ENCODE measurements at regions not wholly inside any gene's neighbourhood (a gene's known extent, or its start where the extent isn't known, plus 50 kb on each side); places are given as distances from the start of the nearest gene placed in this dataset.

DNA sequence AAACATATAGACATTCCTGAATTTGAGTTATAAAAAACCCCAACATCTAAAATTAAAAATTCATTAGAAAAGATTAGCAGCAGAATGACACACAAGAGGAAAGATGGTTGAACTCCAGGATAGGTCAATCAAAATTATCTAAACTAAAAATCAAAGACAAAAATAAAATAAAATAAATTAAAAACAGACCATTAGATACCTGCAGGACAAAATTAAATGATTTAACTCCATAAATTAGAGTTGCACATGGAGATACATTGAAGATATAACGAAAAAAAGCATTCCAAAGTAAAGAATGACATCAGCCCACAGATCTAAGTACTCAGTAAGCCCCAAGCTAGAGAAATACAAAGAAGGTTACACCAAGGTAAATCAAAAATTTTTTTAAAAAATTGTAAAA, 226.1 kb upstream of the SORCS1 start:
- DNase-seq: no peak

DNA sequence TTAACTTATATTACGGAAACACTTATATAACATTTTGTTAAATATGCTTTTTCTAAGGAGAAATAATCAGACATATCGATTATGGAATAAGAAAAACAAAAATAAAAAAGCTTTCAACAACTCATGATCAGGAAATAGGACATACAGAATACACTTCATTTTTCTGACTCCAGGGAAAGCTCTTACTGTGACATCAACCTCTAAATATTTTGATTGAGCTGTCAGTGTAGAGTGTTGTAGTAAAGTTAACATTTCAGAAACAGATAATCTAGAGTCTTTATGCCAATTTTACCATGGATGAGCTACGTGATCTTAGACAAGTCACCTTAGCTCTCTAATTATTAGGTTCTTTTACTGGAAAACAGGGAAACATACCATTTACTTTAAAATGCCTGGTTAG, 218.9 kb upstream of the SORCS1 start:
- DNase-seq: no peak

- no peak for DNase-seq
Measured at GRCh38 chr10:107379601-107380000, 215.1 kb upstream of the SORCS1 start.

DNA sequence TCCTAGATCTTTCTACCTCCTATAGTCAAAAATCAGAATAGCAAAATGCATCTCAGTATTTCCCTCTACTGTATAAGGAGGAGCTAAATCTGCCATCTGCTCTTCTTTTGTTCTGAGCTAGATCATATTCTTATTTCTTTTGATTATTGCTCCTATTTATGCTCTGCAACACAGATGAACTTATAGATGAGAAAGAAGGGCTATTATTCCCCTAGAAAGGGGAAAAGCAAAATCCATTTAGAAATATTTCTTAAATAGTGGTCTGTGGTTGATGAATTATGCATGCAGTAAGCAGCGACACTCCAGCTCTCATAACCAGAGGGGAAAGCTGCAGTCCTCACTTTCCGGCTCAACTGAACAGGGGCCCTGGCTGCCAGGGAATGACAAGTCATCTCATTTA, 207.3 kb upstream of the SORCS1 start:
- DNase-seq: no peak

- no peak for DNase-seq
Measured at GRCh38 chr10:107364872-107365271, 200.4 kb upstream of the SORCS1 start.

GRCh38 chr10:107362306-107362705, 197.8 kb upstream of the SORCS1 start:
- DNase-seq: no peak

DNA sequence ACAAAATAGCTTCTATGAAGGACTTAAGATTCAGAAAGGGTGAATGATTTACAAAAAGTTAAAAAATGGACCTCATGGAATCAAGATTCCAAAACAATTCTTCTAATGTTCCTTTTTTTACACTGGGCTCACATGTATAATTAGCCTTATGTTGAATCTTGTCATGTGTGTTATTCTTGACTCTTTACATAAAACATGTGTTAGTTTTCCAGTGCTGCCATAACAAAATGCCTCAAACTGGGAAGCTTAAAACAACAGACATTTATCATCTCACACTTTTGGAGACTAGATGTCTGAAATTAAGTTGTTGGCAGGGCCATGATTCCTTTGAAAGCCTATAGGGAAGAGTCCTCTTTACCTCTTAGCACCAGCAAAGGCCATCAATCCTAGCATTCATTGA, 192.5 kb upstream of the SORCS1 start:
- no peak for DNase-seq

DNA sequence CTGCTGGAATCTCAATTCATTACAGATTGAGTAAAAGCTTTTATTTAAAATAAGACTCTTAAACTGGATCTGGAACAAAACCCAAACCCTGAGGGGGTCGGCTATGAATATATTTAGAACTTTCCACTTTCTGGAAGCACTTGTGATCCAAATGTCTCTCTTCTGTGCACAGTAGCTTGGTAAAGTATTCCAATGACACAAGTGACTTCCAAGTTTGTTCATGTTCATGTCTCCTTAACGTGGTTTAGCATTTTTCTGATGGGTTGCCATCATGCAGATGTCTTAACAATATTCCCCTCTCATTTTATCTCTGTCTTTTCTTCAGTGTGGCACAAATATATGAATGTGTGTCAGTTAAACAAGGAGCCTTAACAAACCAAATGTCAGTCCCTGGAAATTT, 191.9 kb upstream of the SORCS1 start:
- DNase-seq: no peak

DNA sequence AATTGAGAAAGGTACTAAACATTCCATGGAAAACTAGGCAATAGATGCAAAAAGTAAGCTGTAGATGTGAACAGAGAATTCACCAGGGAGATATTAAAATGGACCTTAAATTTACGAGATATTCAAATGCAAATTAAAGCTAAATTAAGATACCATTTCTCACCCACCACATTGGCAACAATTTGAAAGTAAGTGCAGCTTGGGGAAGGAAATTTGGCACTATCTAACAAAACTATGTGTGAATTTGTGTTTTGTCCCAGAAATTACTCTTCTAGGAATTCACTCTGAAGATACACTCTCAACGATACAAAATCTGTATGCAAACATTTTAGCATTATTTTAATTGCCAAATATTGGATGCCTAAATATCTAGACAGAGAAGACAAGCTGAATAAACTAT, 178.2 kb upstream of the SORCS1 start:
- no peak for DNase-seq

DNA sequence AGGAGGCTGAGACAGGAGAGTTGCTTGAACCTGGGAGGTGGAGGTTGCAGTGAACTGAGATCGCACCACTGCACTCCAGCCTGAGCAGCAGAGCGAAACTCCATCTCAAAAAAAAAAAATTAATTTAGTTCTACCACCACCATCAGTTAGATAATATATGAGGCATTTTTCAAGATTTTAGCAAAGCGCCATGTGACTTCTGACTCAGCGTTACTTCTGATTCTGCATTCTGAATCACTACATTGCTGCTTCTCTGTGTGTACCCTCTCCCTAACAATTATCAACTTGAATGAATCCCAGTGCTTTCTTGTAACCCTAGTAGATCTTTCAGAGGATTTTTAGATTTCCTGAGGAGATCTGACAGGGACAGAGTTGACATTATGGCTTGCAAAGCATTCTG, 176.8 kb upstream of the SORCS1 start:
- no peak for DNase-seq

DNA sequence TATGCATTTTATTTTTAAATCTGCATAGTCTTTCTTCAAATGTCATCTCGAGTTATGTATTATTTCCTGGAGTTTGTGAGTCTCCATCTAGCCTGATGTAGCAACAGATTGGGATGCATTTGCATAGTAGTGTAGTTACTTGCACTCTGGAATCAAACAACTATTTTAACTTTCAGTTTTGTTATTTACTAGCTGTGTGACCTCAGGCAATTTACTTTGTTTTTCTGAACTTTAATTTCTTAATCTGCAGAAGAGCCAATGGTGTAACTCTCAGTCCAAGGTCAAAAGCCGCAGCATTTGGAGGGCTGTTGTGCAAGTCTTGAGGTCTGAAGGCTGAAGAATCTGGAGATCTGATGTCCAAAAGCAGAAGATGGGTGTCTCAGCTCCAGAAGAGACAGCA, 175.8 kb upstream of the SORCS1 start:
- DNase-seq: no peak

DNA sequence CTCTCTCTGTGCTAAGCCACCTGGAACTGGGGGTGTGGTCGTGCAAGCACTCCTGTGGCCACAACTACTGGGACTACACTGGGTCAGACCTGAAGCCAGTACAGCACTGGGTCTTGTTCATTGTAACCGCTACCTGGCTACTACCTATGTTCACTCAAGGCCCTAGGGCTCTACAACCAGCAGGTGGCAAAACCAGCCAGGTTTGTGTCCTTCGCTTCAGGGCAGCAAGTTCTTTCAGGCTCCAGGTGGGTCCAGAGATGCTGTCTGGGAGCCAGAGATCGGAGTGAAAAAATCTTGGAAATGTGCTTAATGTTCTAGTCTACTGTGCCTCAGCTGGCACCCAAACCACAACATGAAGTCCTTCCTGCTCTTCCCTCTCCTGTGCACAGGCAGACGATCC, 171.6 kb upstream of the SORCS1 start:
- no peak for DNase-seq

DNA sequence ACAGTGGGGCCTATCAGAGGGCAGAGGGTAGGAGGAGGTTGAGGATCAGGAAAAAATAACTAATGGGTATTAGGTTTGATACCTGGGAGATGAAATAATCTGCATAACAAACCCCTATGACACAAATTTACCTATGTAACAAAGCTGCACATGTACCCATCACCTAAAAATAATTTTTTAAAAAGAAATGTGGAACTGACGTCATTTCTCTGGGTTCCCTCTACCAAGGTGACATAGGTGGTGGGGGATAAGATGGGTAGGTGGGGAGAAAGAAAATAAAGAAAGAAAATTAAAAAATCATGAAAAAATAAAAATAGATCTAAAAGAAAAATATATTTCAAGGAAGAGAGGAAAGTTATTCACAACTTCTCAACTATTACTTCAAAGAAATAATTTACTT, 153.1 kb upstream of the SORCS1 start:
- DNase-seq: no peak

- DNase-seq: no peak
Measured at GRCh38 chr10:107303203-107303602, 138.7 kb upstream of the SORCS1 start.

DNA sequence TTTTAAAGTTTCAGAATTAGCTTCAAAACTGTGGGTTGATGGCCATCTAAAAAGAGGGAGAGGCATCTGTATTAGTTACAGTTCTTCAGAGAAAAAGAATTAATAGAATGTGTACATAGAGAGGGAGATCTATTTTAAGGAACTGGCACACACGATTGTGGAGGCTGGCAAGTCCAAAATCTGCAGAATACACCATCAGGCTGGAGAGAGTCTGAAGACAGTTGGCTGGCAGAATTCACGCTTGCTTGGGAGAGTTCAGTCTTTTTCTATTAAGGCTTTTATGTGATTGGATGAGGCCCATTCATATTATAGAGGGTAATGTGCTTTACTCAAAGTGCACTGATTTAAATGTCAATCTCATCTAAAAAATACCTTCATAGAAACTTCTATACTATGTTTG, 135.1 kb upstream of the SORCS1 start:
- DNase-seq: no peak

DNA sequence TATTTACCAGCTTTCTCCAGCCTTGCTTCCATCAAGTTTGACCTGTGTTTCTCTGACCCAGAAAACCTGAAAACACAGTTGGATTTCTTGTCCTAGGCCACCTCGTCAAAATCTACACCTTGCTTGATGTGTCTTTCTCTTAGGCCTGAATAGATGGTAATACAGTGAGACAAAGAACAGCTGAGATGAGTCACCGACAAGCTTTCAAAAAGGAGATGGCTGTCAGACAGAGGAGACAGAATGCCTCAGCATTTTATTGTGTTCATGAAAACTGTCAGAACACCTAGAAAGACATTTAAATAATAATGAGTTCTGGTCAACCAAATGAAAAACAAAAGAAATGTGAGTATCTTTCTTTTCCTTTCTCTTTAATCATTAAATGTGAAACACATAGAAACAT, 119.7 kb upstream of the SORCS1 start:
- DNase-seq: no peak

DNA sequence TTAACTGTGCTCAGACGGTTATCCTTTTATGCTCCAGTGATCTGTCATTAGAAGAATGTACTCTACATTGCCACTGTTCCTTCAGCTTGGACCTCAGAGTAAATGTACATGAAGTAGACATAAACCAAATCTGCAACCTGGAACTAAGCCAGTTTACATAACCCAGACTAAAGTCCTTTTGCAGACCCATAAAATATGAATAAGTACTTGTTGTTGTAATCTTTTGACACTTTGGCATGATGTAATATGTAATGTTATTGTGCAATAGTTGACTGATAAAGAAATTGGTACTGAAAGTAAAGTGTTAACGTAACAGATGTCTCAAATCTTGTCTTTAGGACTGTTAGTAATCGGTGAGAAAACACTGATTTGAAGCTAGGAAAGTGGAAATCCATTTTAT, 115.8 kb upstream of the SORCS1 start:
- DNase-seq: no peak

GRCh38 chr10:107277591-107277990, 113.1 kb upstream of the SORCS1 start:
- DNase-seq: no peak

DNA sequence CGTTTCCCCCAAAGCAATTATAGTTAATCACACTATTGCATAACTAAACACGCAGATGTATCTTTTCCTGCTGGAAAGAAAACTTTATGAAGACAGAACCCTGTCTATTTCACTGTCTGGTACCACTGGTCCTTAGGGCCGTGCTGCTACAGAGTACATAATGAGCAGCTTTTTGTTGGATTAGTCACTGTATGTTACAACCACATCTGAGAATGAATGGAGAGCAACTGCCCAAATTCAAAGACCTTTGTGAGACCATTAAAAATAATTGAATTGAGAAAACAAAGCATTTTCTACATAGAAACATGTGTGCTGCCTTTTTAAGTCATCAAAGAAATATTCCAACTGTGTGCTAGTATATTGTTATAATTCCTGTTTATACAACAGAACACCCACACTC, 111.3 kb upstream of the SORCS1 start:
- no peak for DNase-seq

- DNase-seq: no peak
Measured at GRCh38 chr10:107269626-107270025, 105.1 kb upstream of the SORCS1 start.

DNA sequence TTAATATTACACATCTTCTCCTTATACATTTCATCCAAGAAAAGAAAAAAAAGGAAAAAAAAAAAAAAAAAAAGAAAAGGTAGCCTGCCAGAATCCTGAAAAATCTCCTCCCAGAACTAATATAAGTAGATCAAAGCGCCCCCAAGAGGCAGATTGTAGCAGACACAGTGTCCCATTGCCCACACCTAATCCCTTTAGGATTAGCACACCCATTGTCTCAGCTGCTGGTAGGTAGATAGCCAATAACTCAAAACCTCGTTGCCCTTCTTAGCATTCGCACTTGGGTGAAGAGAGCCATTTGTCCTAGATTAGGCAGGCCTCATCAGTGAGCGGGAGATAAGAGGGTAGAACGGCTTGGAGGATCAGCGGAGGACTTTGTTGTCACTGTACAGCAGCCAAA, 100.2 kb upstream of the SORCS1 start:
- peak in 1 of 2 experiments; percentile 0 for DNase-seq

GRCh38 chr10:107244122-107244521, 79.6 kb upstream of the SORCS1 start:
- DNase-seq: no peak

- no peak for DNase-seq
Measured at GRCh38 chr10:107238275-107238674, 73.8 kb upstream of the SORCS1 start.

DNA sequence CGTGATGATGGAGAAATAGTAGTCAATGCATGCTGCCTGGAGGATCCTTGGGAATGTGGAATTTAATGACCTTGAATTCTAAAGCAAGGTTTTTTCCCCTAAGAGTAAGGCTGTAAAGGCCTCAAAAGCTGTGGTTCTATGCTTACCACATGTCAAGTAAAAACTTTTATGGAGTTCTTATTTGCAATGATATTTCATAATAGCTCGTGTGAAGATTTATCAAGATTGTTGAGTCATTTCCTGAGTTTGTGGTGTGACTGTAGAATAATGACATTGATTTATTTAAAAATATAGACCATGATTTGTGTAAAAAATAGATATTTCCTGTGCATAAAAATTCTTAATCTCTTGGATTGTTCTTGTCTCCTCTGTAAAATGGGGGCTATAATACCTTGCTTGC, 67.5 kb upstream of the SORCS1 start:
- no peak for DNase-seq

DNA sequence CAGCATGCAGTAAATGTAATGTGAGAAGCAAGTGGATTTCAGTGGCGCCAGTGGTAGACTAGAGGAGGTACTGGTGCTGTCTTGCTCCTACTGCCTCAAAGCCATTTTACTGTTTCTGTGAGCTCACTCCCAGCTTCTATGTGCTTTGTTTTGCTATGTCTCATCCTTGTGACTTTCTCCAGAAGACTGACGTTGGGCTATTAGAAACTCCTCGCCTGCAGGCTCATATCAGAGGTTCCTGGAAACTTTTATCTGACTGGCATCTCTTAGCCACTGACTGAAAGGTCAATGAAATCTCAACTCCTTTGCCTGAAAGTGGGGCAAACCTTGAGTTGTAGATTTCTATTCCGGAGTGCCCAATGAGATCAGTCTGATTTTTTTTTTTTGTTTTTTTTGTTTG, 66.4 kb upstream of the SORCS1 start:
- no peak for DNase-seq

DNA sequence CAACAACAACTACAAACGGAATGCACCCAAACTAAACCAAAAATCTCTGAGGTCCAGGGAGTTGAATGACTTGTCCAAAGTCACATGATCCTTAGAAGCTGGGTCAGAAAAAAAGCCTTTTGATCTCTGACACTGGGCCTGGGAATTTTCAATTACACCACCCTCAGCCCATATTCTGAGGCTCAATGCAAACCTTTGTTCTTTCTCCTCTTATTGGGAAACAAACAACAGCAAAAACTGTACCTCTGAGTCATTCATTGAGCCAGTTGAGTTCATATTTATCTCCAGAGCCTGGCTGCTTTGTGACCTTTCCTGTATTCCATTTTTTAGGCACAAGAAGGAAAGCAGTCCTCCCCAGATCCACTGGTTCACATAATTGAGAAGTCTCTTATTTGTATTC, 51.2 kb upstream of the SORCS1 start:
- DNase-seq: no peak
